Gastrocnemius medialis (tissue), 4 donors: ENCODE measurements at regions not wholly inside any gene's neighbourhood (a gene's known extent, or its start where the extent isn't known, plus 50 kb on each side); places are given as distances from the start of the nearest gene placed in this dataset.

Experiments used
- POLR2A ChIP-seq, 2 donors: fragments of 450-650 bp; IDR thresholded peaks; one replicate each; pipeline ENCODE4 v1.6.1; 2017; ENCODE audit warnings: antibody characterized with exemption in 2 of 2, mild to moderate bottlenecking in 2 of 2, moderate library complexity in 2 of 2
- TF ChIP-seq, protein P1 (sequence below), 5 experiments: fragments of 450-650 bp in 3 of 5; fragments of 200-600 bp in 2 of 5; sonication (generic) in 2 of 5; IDR thresholded peaks in 4 of 5; conservative IDR thresholded peaks in 1 of 5; 1 replicate in 4 of 5; 2 replicates in 1 of 5; pipeline ENCODE4 v1.5.1; 2016 to 2019; ENCODE audit warnings: antibody characterized with exemption in 5 of 5, mild to moderate bottlenecking in 3 of 5, moderate library complexity in 3 of 5

DNA sequence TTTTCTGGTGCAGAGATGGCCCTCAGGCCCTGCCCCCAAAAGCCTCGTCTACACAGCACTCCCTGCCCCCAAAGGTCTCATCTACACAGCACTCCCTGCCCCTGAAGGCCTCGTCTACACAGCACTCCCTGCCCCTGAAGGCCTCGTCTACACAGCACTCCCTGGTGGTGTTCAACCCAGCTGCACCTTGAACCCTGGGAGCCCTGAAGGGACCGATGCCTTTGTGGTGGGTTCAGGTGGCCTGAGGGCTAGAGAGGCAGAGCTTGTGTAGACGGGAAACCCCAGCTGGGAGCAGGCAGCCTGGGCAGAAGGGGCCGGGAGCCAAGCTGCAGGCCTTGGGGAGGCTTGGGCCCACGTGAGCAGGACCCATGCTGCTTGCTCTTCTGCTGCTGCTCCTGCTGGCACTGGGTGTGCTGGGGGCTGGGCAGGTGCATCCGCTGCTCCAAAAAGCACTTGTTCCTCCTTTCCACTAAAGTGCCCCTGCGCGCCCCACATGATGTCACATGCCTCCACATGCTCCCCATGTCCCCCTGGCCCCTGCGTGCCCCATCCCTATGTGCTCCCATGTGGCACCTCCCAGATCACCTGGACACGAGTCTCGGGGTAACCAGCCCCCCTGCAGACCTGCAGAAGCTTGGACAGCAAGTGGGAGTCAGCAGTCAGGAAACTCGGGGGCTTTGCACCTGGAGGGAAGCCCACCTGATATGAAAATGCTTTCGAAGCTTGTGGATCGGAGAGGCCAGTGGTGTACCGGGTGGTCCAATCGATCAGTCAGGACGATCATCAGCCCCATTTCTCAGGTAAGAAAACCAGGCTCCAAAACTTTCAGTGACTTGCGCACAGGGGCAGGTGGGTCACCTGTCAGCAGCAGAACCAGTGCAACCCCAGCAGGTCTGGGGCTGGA is 94.9 kb upstream of the CTDP1 start:
- TF ChIP-seq, protein P1, sequence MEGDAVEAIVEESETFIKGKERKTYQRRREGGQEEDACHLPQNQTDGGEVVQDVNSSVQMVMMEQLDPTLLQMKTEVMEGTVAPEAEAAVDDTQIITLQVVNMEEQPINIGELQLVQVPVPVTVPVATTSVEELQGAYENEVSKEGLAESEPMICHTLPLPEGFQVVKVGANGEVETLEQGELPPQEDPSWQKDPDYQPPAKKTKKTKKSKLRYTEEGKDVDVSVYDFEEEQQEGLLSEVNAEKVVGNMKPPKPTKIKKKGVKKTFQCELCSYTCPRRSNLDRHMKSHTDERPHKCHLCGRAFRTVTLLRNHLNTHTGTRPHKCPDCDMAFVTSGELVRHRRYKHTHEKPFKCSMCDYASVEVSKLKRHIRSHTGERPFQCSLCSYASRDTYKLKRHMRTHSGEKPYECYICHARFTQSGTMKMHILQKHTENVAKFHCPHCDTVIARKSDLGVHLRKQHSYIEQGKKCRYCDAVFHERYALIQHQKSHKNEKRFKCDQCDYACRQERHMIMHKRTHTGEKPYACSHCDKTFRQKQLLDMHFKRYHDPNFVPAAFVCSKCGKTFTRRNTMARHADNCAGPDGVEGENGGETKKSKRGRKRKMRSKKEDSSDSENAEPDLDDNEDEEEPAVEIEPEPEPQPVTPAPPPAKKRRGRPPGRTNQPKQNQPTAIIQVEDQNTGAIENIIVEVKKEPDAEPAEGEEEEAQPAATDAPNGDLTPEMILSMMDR (IDR thresholded peaks at IDR 0.05 in 4 of 5, conservative IDR thresholded peaks at IDR 0.05 in 1 of 5): no peak
- no peak for TF ChIP-seq POLR2A (IDR thresholded peaks at IDR 0.05)
